ENCODE measurements at regions not wholly inside any gene's neighbourhood (a gene's known extent, or its start where the extent isn't known, plus 50 kb on each side); places are given as distances from the start of the nearest gene placed in this dataset.

DNA sequence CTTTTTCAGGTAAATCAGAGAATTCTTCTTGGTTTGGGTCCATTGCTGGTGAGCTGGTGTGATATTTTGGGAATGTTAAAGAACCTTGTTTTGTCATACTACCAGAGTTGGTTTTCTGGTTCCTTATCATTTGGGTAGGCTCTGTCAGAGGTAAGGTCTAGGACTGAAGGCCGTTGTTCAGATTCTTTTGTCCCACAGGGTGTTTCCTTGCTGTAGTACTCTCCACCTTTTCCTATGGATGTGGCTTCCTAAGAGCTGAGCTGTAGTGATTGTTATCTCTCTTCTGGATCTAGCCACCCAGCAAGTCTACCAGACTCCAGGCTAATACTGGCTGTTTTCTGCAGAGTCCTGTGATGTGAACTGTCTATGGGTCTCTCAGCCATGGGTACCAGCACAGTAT lies 367.5 kb upstream of the GATB start:
- TF ChIP-seq CTCF (IDR thresholded peaks at IDR 0.05) (no peak), POLR2AphosphoS5 (IDR thresholded peaks at IDR 0.05) (no peak)
